ENCODE measurements at regions not wholly inside any gene's neighbourhood (a gene's known extent, or its start where the extent isn't known, plus 50 kb on each side); places are given as distances from the start of the nearest gene placed in this dataset.

DNA sequence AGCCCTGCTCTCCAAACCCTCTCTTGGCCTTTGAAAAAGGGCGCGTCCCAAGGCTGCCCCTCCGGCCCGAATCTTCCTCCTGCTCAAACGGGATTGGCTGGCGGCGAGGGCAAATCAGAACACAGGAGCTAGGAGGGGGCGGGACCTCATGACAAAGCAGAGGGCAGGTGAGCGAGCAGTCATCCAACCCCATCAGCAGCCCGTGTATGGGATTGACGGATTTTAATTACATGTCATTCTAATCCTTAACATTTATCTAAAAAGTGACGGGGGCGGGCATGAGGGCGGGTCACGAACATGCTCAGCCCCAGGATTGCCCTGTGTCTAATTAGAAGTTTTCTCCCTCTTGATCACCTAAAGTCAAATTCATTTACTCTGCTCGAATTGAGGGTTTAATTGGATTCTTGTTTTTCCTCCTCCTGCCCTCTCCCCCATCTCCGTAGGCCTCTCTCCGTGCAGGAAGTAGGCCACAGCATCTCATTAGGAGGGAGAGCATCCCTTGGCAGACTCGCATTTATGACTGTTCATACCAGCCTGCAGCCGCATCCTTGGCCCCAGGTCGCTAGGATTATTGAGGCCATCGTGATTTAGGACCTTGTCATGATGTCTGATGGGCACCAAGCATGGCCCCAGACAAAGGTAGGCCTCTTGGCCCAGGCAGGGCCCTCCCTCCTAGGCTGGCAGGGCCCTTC is 147.1 kb downstream of the CHST1 start:
- no peak for DNase-seq (ENCODE audit: low read depth)

GRCh38 chr11:45517171-45517770 is 148.2 kb downstream of the CHST1 start:
- DNase-seq (ENCODE audit: low read depth) = no peak

- no peak for DNase-seq (ENCODE audit: low read depth)
Measured at GRCh38 chr11:45513821-45514340, 151.5 kb downstream of the CHST1 start.

DNA sequence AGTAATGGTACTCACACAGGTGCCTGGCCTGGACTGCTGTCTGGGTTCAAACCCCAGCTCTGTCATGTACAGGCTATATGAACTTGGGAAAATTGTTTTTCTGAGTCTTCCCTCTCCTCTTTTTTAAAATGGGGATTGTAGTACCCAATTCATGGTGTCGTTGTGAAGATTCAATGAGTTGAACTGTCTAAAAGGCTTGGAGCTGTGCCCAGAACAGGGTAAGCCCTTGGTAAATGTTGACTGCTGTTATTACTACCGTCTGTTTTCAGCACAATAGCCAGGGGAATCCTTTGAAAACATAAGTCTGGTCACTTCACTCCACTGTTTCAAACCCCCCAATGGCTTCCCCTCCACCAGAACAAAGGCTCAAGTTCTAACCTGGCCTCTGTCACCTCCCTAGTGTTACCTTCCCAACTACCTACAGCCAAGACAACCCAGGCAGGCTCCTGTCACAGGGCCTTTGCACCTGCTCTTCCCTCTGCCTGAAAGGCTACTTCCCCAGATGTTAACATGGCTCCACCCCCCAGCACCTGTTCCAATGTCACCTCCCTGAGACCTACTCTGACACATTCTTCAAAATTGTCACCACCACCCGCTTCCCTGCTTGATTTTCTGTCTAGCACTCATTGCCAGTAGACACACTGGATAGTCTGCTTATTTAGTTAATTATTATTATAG is 152.8 kb downstream of the CHST1 start:
- no peak for DNase-seq (ENCODE audit: low read depth)

- no peak for DNase-seq (ENCODE audit: low read depth)
Measured at GRCh38 chr11:45511566-45511965, 153.9 kb downstream of the CHST1 start.

- no peak for DNase-seq (ENCODE audit: low read depth)
Measured at GRCh38 chr11:45507916-45508315, 157.5 kb downstream of the CHST1 start.

DNA sequence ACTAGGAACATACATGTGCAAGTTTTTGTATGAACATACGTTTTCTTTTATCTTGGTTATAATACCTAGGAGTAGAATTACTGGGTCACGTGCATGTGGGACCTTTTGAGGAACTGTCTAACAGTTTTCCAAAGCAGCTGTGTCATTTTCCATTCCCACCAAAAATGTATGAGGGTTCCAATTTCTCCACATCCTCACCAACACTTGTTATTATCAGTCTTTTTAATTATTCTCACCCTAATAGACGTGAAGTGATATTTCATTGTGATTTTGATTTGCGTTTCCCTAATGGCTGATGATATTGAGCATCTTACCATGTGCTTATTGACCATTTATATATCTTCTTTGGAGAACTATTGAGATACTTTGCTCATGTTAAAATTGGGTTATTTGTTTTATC is 162.1 kb downstream of the CHST1 start:
- DNase-seq (ENCODE audit: low read depth) = no peak

GRCh38 chr11:45502226-45502545 is 163.2 kb downstream of the CHST1 start:
- DNase-seq (ENCODE audit: low read depth) = no peak

DNA sequence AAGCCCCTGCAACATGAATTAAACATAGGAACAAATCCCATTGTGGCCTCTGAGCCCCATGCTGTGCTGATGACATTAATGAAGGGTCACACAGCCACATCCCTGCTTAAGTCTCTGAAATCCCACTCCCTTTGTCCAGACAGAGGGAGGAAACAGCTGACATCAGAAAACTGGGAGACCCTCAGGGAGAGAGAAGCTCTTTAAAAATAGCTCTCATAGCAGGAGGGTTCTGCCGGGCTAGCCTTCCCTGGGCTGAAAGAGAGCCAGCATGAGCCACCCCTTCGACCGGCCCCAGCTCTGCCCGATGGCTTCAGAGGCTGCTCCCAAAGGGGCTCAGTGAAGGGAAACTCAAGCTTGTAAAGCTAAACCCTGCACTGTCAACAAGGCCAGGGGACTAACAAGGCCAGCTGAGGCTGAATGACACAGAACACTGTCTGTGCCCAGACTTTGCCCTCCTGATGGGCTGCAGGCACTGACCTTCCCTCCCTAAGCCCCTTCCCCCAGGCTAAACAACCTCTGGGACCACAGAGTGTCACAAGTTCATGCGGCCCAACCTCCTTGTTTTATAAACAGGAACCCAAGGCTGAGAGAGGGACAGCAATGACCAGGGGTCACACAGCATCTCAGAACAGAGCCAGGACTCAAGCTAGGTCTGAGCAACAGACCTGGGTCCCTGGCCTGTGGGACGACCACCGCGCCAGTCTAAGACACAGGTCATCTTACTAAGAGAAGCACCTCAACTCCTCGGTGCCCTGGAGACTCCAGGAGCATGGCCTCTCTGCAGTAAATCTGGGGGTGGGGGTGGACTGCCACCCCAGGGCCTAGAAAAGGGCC is 163.8 kb downstream of the CHST1 start:
- DNase-seq (ENCODE audit: low read depth) = no peak

DNA sequence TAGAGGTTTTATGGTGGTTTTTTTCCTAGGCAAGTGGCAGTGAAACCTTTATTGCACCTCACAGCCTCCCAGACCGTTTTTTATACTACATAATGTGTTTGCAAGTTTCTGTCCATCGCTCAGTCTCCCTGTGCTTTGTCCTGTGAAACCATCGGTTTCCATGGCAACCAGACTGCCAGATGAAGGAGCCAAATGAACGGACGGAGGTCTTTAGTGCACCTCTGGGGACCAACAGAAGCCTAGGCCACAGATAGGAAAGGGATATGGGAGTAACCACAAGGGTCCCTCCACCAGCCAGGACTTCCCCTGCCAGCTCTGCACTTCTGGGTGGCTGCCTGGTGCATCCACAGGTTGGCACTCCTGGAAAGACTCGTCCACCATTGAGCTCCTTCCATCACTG is 165.0 kb downstream of the CHST1 start:
- no peak for DNase-seq (ENCODE audit: low read depth)

- DNase-seq (ENCODE audit: low read depth) = no peak
Measured at GRCh38 chr11:45494738-45495137, 170.7 kb downstream of the CHST1 start.

GRCh38 chr11:45489281-45489905 is 176.0 kb downstream of the CHST1 start:
- no peak for DNase-seq (ENCODE audit: low read depth)

DNA sequence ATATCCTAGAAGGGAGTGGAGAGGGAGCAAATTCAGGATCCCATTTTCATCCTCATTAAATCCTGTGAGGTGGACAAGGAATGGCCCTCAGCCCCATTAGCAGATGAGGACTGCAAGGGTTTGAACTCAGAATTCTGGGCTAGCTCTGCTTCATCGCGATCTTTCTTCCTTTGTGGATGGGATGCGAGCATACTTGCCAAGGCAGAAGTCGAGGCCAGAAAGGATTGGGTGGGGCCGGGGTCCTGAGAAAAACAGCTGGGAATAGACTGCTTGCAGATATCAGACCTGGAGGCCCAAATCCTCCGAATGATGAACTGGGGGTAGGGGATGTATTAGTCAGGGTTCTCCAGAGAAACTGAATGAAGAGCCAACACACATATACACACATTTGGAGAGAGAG is 179.0 kb downstream of the CHST1 start:
- DNase-seq (ENCODE audit: low read depth) = no peak

- no peak for DNase-seq (ENCODE audit: low read depth)
Measured at GRCh38 chr11:45485070-45485707, 180.2 kb downstream of the CHST1 start.

DNA sequence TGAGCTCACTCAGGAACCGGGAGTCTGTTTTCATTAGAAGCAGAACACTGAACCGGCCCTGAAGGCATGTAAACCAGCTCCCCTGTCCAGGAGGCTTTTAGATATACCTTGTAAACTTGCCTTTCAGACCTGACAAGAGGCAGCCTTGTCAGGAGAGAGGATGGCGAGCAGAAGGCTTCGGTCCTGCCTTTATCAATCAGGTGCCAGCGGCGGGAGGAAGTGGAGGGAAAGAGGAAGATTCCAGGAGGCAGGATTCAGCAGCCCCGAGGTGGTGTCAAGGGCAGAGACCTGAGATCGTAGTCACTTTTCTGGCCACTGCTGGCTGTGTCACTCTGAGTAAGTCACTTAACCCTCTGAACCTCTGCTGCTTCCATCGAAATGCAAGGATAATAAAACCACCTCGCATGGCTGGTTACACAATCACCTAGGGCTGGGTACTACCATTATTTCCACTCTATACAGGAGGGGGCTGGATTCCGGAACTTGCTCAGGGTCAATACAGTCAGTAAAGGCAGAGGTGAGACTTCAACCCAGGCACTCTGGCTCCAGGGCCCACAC is 181.0 kb downstream of the CHST1 start:
- no peak for DNase-seq (ENCODE audit: low read depth)

- DNase-seq (ENCODE audit: low read depth) = no peak
Measured at GRCh38 chr11:45483416-45483815, 182.0 kb downstream of the CHST1 start.

GRCh38 chr11:45482331-45482730 is 183.1 kb downstream of the CHST1 start:
- no peak for DNase-seq (ENCODE audit: low read depth)

DNA sequence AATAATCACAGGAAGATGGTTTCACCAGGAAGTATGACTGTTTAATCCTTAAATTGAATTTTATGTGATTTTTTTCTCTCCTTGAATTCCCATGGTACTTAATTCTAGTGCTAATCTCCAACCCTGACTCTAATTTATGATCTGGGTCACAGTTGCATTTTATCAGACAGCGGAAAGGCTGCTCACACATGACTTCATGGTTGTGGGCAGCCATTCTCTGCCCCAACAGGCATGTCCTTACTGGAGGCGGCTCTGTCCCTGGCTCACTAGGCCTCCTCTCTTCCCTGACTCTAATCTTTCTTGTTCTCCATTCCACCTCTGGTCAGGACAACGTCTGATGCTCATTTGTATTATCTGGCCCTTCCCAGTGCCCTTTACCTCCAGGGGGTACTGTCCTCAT is 184.4 kb downstream of the CHST1 start:
- DNase-seq (ENCODE audit: low read depth) = no peak

GRCh38 chr11:45477588-45477987 is 187.8 kb downstream of the CHST1 start:
- DNase-seq (ENCODE audit: low read depth) = no peak

DNA sequence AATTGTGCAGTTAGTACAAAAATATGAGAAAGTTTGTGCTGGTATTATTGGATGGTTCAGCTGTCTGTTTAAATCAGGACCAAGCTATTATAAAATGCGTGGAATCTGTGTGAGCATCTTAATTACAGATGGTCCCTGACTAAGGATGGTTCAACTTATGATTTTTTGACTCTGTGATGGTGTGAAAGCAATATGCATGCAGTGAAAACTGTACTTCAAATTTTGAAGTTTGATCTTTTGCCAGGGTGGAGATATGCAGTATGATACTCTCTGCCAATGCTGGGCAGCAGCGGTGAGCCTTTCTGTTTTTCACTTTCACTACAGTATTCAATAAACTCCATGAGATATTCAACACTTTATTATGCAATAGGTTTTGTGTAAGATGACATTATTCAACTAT is 189.3 kb downstream of the CHST1 start:
- no peak for DNase-seq (ENCODE audit: low read depth)

DNA sequence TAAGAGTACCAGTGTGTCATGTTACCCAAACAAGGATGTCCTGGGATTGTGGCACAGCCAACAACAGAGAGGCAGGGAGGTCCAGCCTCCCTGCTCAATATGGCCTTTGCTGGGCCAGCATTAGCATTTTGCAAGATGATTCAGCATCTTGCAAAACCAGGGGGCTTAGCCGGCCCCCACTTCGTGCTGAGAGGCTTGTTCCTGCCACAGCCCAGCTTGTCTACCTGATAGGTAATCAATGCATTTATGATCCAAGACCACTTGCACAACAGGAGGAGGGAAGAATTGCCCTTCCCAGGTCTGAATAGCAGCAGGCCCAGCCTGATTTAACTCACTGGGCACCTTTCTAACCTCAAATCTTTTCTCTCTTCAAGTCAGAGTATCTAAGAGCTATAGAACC is 189.0 kb upstream of the SYT13 start:
- no peak for DNase-seq (ENCODE audit: low read depth)

Measured in stimulated activated CD8-positive, alpha-beta memory T cell treated with anti-CD3 and anti-CD28 coated beads, Interleukin-7, amount 100 ng/mL, for 24 hours (primary cell).